SK-N-SH treated with all-trans-retinoic acid at 6 μM for 48 hours (cell line): ENCODE measurements at regions not wholly inside any gene's neighbourhood (a gene's known extent, or its start where the extent isn't known, plus 50 kb on each side); places are given as distances from the start of the nearest gene placed in this dataset.

Source experiments
- ATAC-seq: fragments of 200-7000 bp; cut with Tn5 transposase; 3 replicates; pipeline ENCODE4 v1.9.1; 2020; ENCODE audit warnings: mild to moderate bottlenecking, moderate library complexity
- ARNTL ChIP-seq: fragments of 450-650 bp; formaldehyde crosslinking; IDR thresholded peaks from 2 replicates; pipeline ENCODE4 v1.5.0; 2020; ENCODE audit warnings: low read depth, mild to moderate bottlenecking, moderate library complexity, borderline replicate concordance
- BACH2 ChIP-seq: fragments of 250-450 bp; sonication (Bioruptor Pico); IDR thresholded peaks from 2 replicates; pipeline ENCODE4 v1.9.0; 2021; ENCODE audit warnings: mild to moderate bottlenecking, borderline replicate concordance
- CSDC2 ChIP-seq: fragments of 250-450 bp; sonication (Bioruptor Pico); IDR thresholded peaks from 2 replicates; pipeline ENCODE4 v1.5.0; 2020; ENCODE audit warnings: mild to moderate bottlenecking, moderate library complexity
- ESRRG ChIP-seq: fragments of 250-450 bp; sonication (Bioruptor Pico); IDR thresholded peaks from 2 replicates; pipeline ENCODE4 v1.6.1; 2021; ENCODE audit warnings: mild to moderate bottlenecking
- GLIS3 ChIP-seq: fragments of 250-450 bp; sonication (Bioruptor Pico); IDR thresholded peaks from 2 replicates; pipeline ENCODE4 v1.5.0; 2020; ENCODE audit warnings: mild to moderate bottlenecking, moderate library complexity
- ISL1 ChIP-seq: fragments of 250-450 bp; sonication (Bioruptor Pico); IDR thresholded peaks from 2 replicates; pipeline ENCODE4 v2.1.2; 2022; ENCODE audit warnings: mild to moderate bottlenecking, moderate library complexity
- OSR1 ChIP-seq: fragments of 250-450 bp; sonication (Bioruptor Pico); IDR thresholded peaks from 2 replicates; pipeline ENCODE4 v1.8.0; 2022; ENCODE audit warnings: moderate library complexity, mild to moderate bottlenecking, inconsistent platforms
- PPARA ChIP-seq: fragments of 250-450 bp; sonication (Bioruptor Pico); IDR thresholded peaks from 2 replicates; pipeline ENCODE4 v1.5.0; 2020; ENCODE audit warnings: mild to moderate bottlenecking, borderline replicate concordance
- RARB ChIP-seq: fragments of 250-450 bp; sonication (Bioruptor Pico); IDR thresholded peaks from 2 replicates; pipeline ENCODE4 v1.8.0; 2021; ENCODE audit warnings: mild to moderate bottlenecking, moderate library complexity
- SNAI2 ChIP-seq: fragments of 250-450 bp; sonication (Bioruptor Pico); IDR thresholded peaks from 2 replicates; pipeline ENCODE4 v1.5.0; 2020; ENCODE audit warnings: mild to moderate bottlenecking, moderate library complexity
- TCF4 ChIP-seq: fragments of 250-450 bp; sonication (Bioruptor Pico); IDR thresholded peaks from 2 replicates; pipeline ENCODE4 v1.8.0; 2021; ENCODE audit warnings: mild to moderate bottlenecking, moderate library complexity, borderline replicate concordance
- TOX ChIP-seq: fragments of 250-450 bp; sonication (Bioruptor Pico); IDR thresholded peaks from 2 replicates; pipeline ENCODE4 v1.8.0; 2021; ENCODE audit warnings: mild to moderate bottlenecking, moderate library complexity, borderline replicate concordance
- ZC3H10 ChIP-seq: fragments of 250-450 bp; sonication (Bioruptor Pico); IDR thresholded peaks from 2 replicates; pipeline ENCODE4 v1.5.1; 2021; ENCODE audit warnings: mild to moderate bottlenecking, moderate library complexity
- ZFP3 ChIP-seq: fragments of 250-450 bp; sonication (Bioruptor Pico); IDR thresholded peaks from 2 replicates; pipeline ENCODE4 v1.5.0; 2020; ENCODE audit warnings: mild to moderate bottlenecking, moderate library complexity
- ZFP30 ChIP-seq: fragments of 450-650 bp; formaldehyde crosslinking; IDR thresholded peaks from 2 replicates; pipeline ENCODE4 v1.5.0; 2022; ENCODE audit warnings: mild to moderate bottlenecking, moderate library complexity
- ZNF565 ChIP-seq: fragments of 450-650 bp; formaldehyde crosslinking; conservative IDR thresholded peaks from 2 replicates; pipeline ENCODE4 v1.5.0; 2020; ENCODE audit warnings: low read depth, mild to moderate bottlenecking, moderate library complexity
- ZNF70 ChIP-seq: fragments of 450-650 bp; formaldehyde crosslinking; IDR thresholded peaks from 2 replicates; pipeline ENCODE4 v1.5.0; 2020; ENCODE audit warnings: mild to moderate bottlenecking, moderate library complexity
- ZNF8 ChIP-seq: fragments of 450-650 bp; formaldehyde crosslinking; IDR thresholded peaks from 2 replicates; pipeline ENCODE4 v1.5.0; 2020; ENCODE audit warnings: mild to moderate bottlenecking, moderate library complexity
- TF ChIP-seq, protein P1 (sequence below): fragments of 250-450 bp; sonication (Bioruptor Pico); IDR thresholded peaks from 2 replicates; pipeline ENCODE4 v1.5.1; 2021; ENCODE audit warnings: mild to moderate bottlenecking, moderate library complexity
- TF ChIP-seq, protein P2 (sequence below): fragments of 250-450 bp; sonication (Bioruptor Pico); IDR thresholded peaks from 2 replicates; pipeline ENCODE4 v1.5.1; 2020; ENCODE audit warnings: low read depth, mild to moderate bottlenecking, moderate library complexity
- TF ChIP-seq, protein P3 (sequence below): fragments of 250-450 bp; sonication (Bioruptor Pico); IDR thresholded peaks from 2 replicates; pipeline ENCODE4 v1.8.0; 2021; ENCODE audit warnings: low read depth, mild to moderate bottlenecking, moderate library complexity, borderline replicate concordance
- TF ChIP-seq, protein P4 (sequence below): fragments of 250-450 bp; sonication (Bioruptor Pico); IDR thresholded peaks from 2 replicates; pipeline ENCODE4 v1.8.0; 2020; ENCODE audit warnings: mild to moderate bottlenecking, moderate library complexity, borderline replicate concordance

DNA sequence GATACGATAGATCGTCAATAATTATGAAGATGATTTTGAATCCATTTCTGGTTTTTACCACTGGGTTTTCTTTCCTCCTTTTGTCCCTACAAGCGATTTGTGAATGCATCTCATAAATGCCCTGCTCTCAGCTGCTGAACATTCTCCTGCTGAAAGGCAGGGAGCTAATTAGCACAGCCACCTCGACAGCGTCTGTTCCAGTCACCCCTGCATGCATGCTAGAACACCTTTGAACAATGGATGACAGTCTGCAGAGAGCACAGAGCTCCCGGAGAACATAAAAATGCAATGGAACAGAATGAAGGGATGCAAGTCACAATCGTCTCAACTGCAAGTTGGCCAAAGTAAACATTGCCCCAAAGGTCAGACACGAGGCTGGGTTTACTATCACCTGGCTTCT lies 105.8 kb downstream of the SLC35B3 start:
- ATAC-seq, result no peak
- TF ChIP-seq RARB (CRISPR knock-in tag) (no peak), ZC3H10 (CRISPR knock-in tag) (no peak), OSR1 (CRISPR knock-in tag) (no peak), ARNTL (CRISPR knock-in tag) (no peak), ZFP3 (no peak), ZNF565 (CRISPR knock-in tag) (no peak), BACH2 (CRISPR knock-in tag) (no peak), ZNF8 (CRISPR knock-in tag) (no peak), CSDC2 (CRISPR knock-in tag) (no peak), PPARA (CRISPR knock-in tag) (no peak), SNAI2 (CRISPR knock-in tag) (no peak), TCF4 (CRISPR knock-in tag) (no peak), ZFP30 (CRISPR knock-in tag) (no peak), ZNF70 (CRISPR knock-in tag) (no peak), ESRRG (CRISPR knock-in tag) (no peak)
- TF ChIP-seq, protein P1, sequence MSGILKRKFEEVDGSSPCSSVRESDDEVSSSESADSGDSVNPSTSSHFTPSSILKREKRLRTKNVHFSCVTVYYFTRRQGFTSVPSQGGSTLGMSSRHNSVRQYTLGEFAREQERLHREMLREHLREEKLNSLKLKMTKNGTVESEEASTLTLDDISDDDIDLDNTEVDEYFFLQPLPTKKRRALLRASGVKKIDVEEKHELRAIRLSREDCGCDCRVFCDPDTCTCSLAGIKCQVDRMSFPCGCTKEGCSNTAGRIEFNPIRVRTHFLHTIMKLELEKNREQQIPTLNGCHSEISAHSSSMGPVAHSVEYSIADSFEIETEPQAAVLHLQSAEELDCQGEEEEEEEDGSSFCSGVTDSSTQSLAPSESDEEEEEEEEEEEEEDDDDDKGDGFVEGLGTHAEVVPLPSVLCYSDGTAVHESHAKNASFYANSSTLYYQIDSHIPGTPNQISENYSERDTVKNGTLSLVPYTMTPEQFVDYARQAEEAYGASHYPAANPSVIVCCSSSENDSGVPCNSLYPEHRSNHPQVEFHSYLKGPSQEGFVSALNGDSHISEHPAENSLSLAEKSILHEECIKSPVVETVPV (CRISPR knock-in tag), result no peak
- TF ChIP-seq, protein P2, sequence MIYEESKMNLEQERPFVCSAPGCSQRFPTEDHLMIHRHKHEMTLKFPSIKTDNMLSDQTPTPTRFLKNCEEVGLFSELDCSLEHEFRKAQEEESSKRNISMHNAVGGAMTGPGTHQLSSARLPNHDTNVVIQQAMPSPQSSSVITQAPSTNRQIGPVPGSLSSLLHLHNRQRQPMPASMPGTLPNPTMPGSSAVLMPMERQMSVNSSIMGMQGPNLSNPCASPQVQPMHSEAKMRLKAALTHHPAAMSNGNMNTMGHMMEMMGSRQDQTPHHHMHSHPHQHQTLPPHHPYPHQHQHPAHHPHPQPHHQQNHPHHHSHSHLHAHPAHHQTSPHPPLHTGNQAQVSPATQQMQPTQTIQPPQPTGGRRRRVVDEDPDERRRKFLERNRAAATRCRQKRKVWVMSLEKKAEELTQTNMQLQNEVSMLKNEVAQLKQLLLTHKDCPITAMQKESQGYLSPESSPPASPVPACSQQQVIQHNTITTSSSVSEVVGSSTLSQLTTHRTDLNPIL (CRISPR knock-in tag), result no peak
- TF ChIP-seq, protein P3, sequence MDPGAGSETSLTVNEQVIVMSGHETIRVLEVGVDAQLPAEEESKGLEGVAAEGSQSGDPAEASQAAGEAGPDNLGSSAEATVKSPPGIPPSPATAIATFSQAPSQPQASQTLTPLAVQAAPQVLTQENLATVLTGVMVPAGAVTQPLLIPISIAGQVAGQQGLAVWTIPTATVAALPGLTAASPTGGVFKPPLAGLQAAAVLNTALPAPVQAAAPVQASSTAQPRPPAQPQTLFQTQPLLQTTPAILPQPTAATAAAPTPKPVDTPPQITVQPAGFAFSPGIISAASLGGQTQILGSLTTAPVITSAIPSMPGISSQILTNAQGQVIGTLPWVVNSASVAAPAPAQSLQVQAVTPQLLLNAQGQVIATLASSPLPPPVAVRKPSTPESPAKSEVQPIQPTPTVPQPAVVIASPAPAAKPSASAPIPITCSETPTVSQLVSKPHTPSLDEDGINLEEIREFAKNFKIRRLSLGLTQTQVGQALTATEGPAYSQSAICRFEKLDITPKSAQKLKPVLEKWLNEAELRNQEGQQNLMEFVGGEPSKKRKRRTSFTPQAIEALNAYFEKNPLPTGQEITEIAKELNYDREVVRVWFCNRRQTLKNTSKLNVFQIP (CRISPR knock-in tag), result no peak

DNA sequence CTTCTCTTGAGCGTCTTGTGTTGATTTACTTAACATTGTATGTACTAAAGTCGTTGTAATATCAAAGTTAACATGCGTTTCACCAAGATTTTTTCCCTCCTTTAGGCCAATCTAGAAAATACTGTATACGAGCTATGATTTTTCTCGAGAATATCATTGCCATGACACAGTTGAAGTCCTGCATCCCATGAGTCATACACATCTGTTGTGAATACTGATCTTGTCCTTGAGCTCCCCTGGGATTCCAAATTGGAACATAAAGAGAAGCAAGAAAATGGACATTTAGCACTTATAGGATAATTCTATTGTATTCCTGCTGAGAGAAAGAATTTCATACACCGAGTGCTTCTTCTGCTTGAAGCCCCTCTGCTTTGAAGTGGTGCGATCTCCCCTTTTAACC lies 109.6 kb downstream of the SLC35B3 start:
- no peak for ATAC-seq
- TF ChIP-seq OSR1 (CRISPR knock-in tag) (no peak), BACH2 (CRISPR knock-in tag) (no peak), CSDC2 (CRISPR knock-in tag) (no peak), RARB (CRISPR knock-in tag) (no peak), TOX (no peak), TCF4 (CRISPR knock-in tag) (no peak), ARNTL (CRISPR knock-in tag) (no peak), ZNF8 (CRISPR knock-in tag) (no peak), ZNF565 (CRISPR knock-in tag) (no peak), ZFP3 (no peak), ZNF70 (CRISPR knock-in tag) (no peak)
- TF ChIP-seq, protein P2 (CRISPR knock-in tag), result no peak
- TF ChIP-seq, protein P4, sequence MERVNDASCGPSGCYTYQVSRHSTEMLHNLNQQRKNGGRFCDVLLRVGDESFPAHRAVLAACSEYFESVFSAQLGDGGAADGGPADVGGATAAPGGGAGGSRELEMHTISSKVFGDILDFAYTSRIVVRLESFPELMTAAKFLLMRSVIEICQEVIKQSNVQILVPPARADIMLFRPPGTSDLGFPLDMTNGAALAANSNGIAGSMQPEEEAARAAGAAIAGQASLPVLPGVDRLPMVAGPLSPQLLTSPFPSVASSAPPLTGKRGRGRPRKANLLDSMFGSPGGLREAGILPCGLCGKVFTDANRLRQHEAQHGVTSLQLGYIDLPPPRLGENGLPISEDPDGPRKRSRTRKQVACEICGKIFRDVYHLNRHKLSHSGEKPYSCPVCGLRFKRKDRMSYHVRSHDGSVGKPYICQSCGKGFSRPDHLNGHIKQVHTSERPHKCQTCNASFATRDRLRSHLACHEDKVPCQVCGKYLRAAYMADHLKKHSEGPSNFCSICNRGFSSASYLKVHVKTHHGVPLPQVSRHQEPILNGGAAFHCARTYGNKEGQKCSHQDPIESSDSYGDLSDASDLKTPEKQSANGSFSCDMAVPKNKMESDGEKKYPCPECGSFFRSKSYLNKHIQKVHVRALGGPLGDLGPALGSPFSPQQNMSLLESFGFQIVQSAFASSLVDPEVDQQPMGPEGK (CRISPR knock-in tag), result no peak

DNA sequence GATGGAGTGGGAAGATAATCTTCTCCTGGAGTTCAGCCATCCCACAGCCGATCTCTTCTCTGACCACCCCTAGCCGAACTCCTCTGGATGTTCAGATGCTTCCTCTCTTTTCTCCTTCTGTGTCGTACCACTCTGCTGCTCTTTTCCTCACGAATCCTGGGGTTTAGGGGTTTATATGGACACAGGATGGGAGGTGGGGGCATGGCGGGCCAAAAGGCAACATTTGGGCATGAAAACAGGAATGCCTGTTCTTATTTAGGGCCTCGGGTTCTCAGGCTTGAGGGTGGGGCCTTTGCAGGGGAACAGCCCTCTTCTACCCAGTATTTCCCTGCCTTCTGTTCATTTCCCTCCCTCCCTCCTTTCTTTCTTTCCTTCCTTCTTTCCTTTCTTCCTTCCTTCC lies 112.7 kb downstream of the SLC35B3 start:
- no peak for ATAC-seq
- TF ChIP-seq ZNF565 (CRISPR knock-in tag), result no peak
- TF ChIP-seq, protein P2 (CRISPR knock-in tag), result no peak
- TF ChIP-seq ZFP30 (CRISPR knock-in tag), result no peak
- TF ChIP-seq ARNTL (CRISPR knock-in tag), result no peak
- TF ChIP-seq GLIS3 (CRISPR knock-in tag), result no peak
- no peak for TF ChIP-seq ISL1
- TF ChIP-seq, protein P1 (CRISPR knock-in tag), result no peak
- no peak for TF ChIP-seq ZFP3
- TF ChIP-seq BACH2 (CRISPR knock-in tag), result no peak
- TF ChIP-seq, protein P4 (CRISPR knock-in tag), result no peak
- no peak for TF ChIP-seq TCF4 (CRISPR knock-in tag)
- TF ChIP-seq, protein P3 (CRISPR knock-in tag), result no peak
